HL-60 (cell line): ENCODE measurements at regions not wholly inside any gene's neighbourhood (a gene's known extent, or its start where the extent isn't known, plus 50 kb on each side); places are given as distances from the start of the nearest gene placed in this dataset.
A peak's percentile ranks its signal among the peaks of the same experiment; 100 is the strongest.

Source experiments
- DNase-seq, 2 experiments: peaks; one replicate each; pipeline ENCODE4 v3.0.0-alpha.2; 2010 to 2020; ENCODE audit warnings: low read depth in 1 of 2, low spot score in 1 of 2
- H3K27ac ChIP-seq: fragments of 250-450 bp; sonication (Bioruptor Pico); replicated peaks from 2 replicates; pipeline ENCODE4 v1.5.1; 2020; ENCODE audit warnings: mild to moderate bottlenecking, moderate library complexity
- H3K27me3 ChIP-seq: fragments of 250-450 bp; sonication (Bioruptor Pico); 2 replicates; pipeline ENCODE4 v1.5.1; 2021; ENCODE audit warnings: mild to moderate bottlenecking, moderate library complexity; ENCODE audit not compliant: insufficient read depth, poor library complexity, severe bottlenecking
- H3K4me3 ChIP-seq: replicated peaks from 2 replicates; pipeline ENCODE4 v1.5.1; 2011; ENCODE audit warnings: mild to moderate bottlenecking, control low read depth, low read length; ENCODE audit not compliant: insufficient read depth
- CTCF ChIP-seq: IDR thresholded peaks from one replicate; pipeline ENCODE4 v1.5.1; 2011; ENCODE audit warnings: low read length, control low read depth, inconsistent platforms; ENCODE audit not compliant: insufficient read depth
- GABPA ChIP-seq: IDR thresholded peaks from 2 replicates; pipeline ENCODE4 v1.6.1; 2012; ENCODE audit warnings: low read depth
- POLR2AphosphoS5 ChIP-seq: IDR thresholded peaks from 2 replicates; pipeline ENCODE4 v1.6.1; 2012; ENCODE audit warnings: low read depth
- REST ChIP-seq: IDR thresholded peaks from 2 replicates; pipeline ENCODE4 v1.6.1; 2012; ENCODE audit warnings: low read depth; ENCODE audit not compliant: insufficient replicate concordance
- SPI1 ChIP-seq: IDR thresholded peaks from 2 replicates; pipeline ENCODE4 v1.6.1; 2012; ENCODE audit warnings: low read depth, mild to moderate bottlenecking, borderline replicate concordance

- Histone ChIP-seq H3K27ac (peak overlapping the region; percentile 99), H3K4me3 (peak overlapping the region; percentile 58), H3K27me3 (no peaks in the 10 kb centered on the region)
- DNase-seq = peak; percentile 96 to 100
- peak; percentile 28 for TF ChIP-seq REST
- TF ChIP-seq SPI1 = peak; percentile 50; the same call in 1 of the 2 replicates
- peak; percentile 7; the same call in 1 of the 2 replicates for TF ChIP-seq POLR2AphosphoS5
- TF ChIP-seq CTCF = no peak
- no peak for TF ChIP-seq GABPA
Measured at GRCh38 chr6:27838058-27838944, 73.9 kb downstream of the OR2B2 start.

- peak overlapping the region; percentile 99 for H3K27ac ChIP-seq
Measured at GRCh38 chr6:27837625-27838057, 74.6 kb downstream of the OR2B2 start.

GRCh38 chr6:27836783-27837624 lies 75.2 kb downstream of the OR2B2 start:
- DNase-seq = peak; percentile 47 to 83

More at GRCh38 chr6:27837625-27838057, 74.6 kb downstream of the OR2B2 start:
- TF ChIP-seq POLR2AphosphoS5 (peak; percentile 93), GABPA (no peak; the same call in 1 of the 2 replicates)
- Histone ChIP-seq H3K4me3 (peak overlapping the region; percentile 58), H3K27me3 (no peaks in the 10 kb centered on the region)
- DNase-seq = no peak

More at GRCh38 chr6:27836783-27837624, 75.2 kb downstream of the OR2B2 start:
- Histone ChIP-seq H3K27me3 (no peaks in the 10 kb centered on the region), H3K27ac (peak overlapping the region; percentile 99), H3K4me3 (peak overlapping the region; percentile 58)
- TF ChIP-seq POLR2AphosphoS5 (peak; percentile 60), GABPA (peak; percentile 56), SPI1 (no peak), REST (no peak), CTCF (no peak)
